ENCODE measurements at regions not wholly inside any gene's neighbourhood (a gene's known extent, or its start where the extent isn't known, plus 50 kb on each side); places are given as distances from the start of the nearest gene placed in this dataset.
A peak's percentile ranks its signal among the peaks of the same experiment; 100 is the strongest.

- DNase-seq, result no peak
Measured at GRCh38 chr5:96058084-96058483, 96.4 kb upstream of the ELL2 start.

GRCh38 chr5:96054311-96055030 lies 92.8 kb upstream of the ELL2 start:
- DNase-seq, result no peak

GRCh38 chr5:96053063-96053735 lies 91.5 kb upstream of the ELL2 start:
- DNase-seq, result no peak

- DNase-seq, result no peak
Measured at GRCh38 chr5:96052374-96052773, 90.7 kb upstream of the ELL2 start.

- DNase-seq, result no peak
Measured at GRCh38 chr5:96051401-96051830, 89.8 kb upstream of the ELL2 start.

- no peak for DNase-seq
Measured at GRCh38 chr5:96050273-96050880, 88.7 kb upstream of the ELL2 start.

- no peak for DNase-seq
Measured at GRCh38 chr5:96049398-96050272, 88.0 kb upstream of the ELL2 start.

- peak; percentile 3 for DNase-seq
Measured at GRCh38 chr5:96048763-96049162, 87.1 kb upstream of the ELL2 start.

- DNase-seq, result no peak
Measured at GRCh38 chr5:96045888-96046287, 84.2 kb upstream of the ELL2 start.

- DNase-seq, result no peak
Measured at GRCh38 chr5:96043446-96043845, 81.8 kb upstream of the ELL2 start.

GRCh38 chr5:96037128-96037527 lies 75.5 kb upstream of the ELL2 start:
- DNase-seq, result no peak

GRCh38 chr5:96036301-96036700 lies 74.7 kb upstream of the ELL2 start:
- no peak for DNase-seq

GRCh38 chr5:96035796-96036195 lies 74.1 kb upstream of the ELL2 start:
- DNase-seq, result no peak

- no peak for DNase-seq
Measured at GRCh38 chr5:96033116-96033515, 71.5 kb upstream of the ELL2 start.

- no peak for DNase-seq
Measured at GRCh38 chr5:96031811-96032261, 70.2 kb upstream of the ELL2 start.

GRCh38 chr5:96031180-96031579 lies 69.5 kb upstream of the ELL2 start:
- DNase-seq, result no peak

GRCh38 chr5:96026406-96027041 lies 64.9 kb upstream of the ELL2 start:
- no peak for DNase-seq

- no peak for DNase-seq
Measured at GRCh38 chr5:96024683-96025475, 63.2 kb upstream of the ELL2 start.

GRCh38 chr5:96023518-96023917 lies 61.9 kb upstream of the ELL2 start:
- DNase-seq, result no peak

- no peak for DNase-seq
Measured at GRCh38 chr5:96022971-96023370, 61.3 kb upstream of the ELL2 start.

- DNase-seq, result no peak
Measured at GRCh38 chr5:96017951-96018350, 56.3 kb upstream of the ELL2 start.

GRCh38 chr5:96016216-96016615 lies 54.6 kb upstream of the ELL2 start:
- DNase-seq, result no peak

All from NCI-H146 (cell line).